ENCODE measurements at regions not wholly inside any gene's neighbourhood (a gene's known extent, or its start where the extent isn't known, plus 50 kb on each side); places are given as distances from the start of the nearest gene placed in this dataset.

- CTCF ChIA-PET, result interaction anchor here (0.7 kb wide), 1 partner anchor 133 kb away, joined by 3 read pairs; no protein-coding TSS in a partner anchor
- no peak overlapping the region for H3K4me3 ChIP-seq (ENCODE audit: low read length)
- POLR2A ChIA-PET, result no interaction called here
- H3K9me3 ChIP-seq (ENCODE audit: low read length), result no peaks in the 10 kb centered on the region
- H3K27ac Mint-ChIP-seq, result no peak overlapping the region
- no peaks in the 10 kb centered on the region for H3K36me3 ChIP-seq (ENCODE audit: insufficient read depth, low read length)
- no peak overlapping the region for H3K27ac ChIP-seq (ENCODE audit: low read depth, low read length)
- H3K27me3 ChIP-seq (ENCODE audit: insufficient read depth, low read length, poor library complexity, severe bottlenecking), result no peaks in the 10 kb centered on the region
- H3K4me1 ChIP-seq (ENCODE audit: insufficient read depth, low read length), result no peaks in the 10 kb centered on the region
- no peak for DNase-seq
- no peaks in the 10 kb centered on the region for H3K36me3 Mint-ChIP-seq
- H3K9me3 Mint-ChIP-seq, result peaks cover 6 to 14% (median 8%) of the 10 kb centered on the region in 5 donors
- H3K27me3 Mint-ChIP-seq, result peaks cover 0 to 2% of the 10 kb centered on the region in 2 donors
- no peak overlapping the region for H3K4me3 Mint-ChIP-seq
- H3K4me1 Mint-ChIP-seq, result no peaks in the 10 kb centered on the region
Measured at GRCh38 chr4:156598138-156598681, 373.4 kb downstream of the PDGFC start.

DNA sequence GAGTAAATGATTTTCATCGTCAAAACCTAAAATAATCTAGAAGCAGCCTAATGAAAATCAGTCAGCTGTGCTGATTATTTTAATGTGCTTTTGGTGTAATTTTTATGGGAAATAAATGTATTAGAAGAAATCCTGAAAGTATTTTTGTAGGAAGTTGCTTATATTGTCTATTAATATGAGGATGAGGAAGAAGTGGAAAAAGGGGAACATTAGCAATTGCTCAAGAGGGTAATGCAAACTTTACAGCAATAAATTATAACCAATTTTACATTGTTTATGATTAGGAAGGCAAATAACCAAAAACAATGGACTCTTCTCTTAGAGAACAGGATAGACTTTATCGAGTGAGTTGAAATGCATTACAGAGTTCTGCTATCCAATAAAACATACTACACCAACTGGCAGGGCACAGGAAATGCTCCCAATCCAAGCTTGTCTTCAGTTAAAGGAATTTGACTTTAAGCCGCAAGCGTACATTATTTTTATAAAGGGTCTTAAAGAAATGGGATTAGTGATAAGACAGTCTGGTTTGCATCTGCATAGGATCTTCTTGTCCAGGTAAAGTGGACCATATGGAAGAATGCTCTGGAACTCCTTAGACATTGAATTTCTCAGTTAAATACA lies 374.8 kb downstream of the PDGFC start:
- Histone ChIP-seq H3K4me3 (ENCODE audit: low read length) (no peak overlapping the region), H3K9me3 (ENCODE audit: low read length) (no peaks in the 10 kb centered on the region), H3K4me1 (ENCODE audit: insufficient read depth, low read length) (no peaks in the 10 kb centered on the region), H3K27me3 (ENCODE audit: insufficient read depth, low read length, poor library complexity, severe bottlenecking) (no peaks in the 10 kb centered on the region), H3K36me3 (ENCODE audit: insufficient read depth, low read length) (no peaks in the 10 kb centered on the region), H3K27ac (ENCODE audit: low read depth, low read length) (no peak overlapping the region)
- Mint-ChIP-seq H3K9me3 (peaks cover 6 to 19% (median 7%) of the 10 kb centered on the region in 5 donors), H3K4me1 (no peaks in the 10 kb centered on the region), H3K27ac (no peak overlapping the region), H3K27me3 (no peaks in the 10 kb centered on the region), H3K4me3 (no peak overlapping the region), H3K36me3 (no peaks in the 10 kb centered on the region)
- no peak for DNase-seq
- ChIA-PET POLR2A (no interaction called here), CTCF (no interaction called here)

GRCh38 chr4:156596026-156596425 lies 375.6 kb downstream of the PDGFC start:
- Histone ChIP-seq H3K9me3 (ENCODE audit: low read length) (no peaks in the 10 kb centered on the region), H3K36me3 (ENCODE audit: insufficient read depth, low read length) (no peaks in the 10 kb centered on the region), H3K27ac (ENCODE audit: low read depth, low read length) (no peak overlapping the region), H3K4me3 (ENCODE audit: low read length) (no peak overlapping the region), H3K27me3 (ENCODE audit: insufficient read depth, low read length, poor library complexity, severe bottlenecking) (no peaks in the 10 kb centered on the region), H3K4me1 (ENCODE audit: insufficient read depth, low read length) (no peaks in the 10 kb centered on the region)
- peaks cover 4 to 18% (median 6%) of the 10 kb centered on the region in 5 donors for H3K9me3 Mint-ChIP-seq
- no peaks in the 10 kb centered on the region for H3K36me3 Mint-ChIP-seq
- no peak overlapping the region for H3K4me3 Mint-ChIP-seq
- ChIA-PET POLR2A (no interaction called here), CTCF (no interaction called here)
- H3K27me3 Mint-ChIP-seq, result no peaks in the 10 kb centered on the region
- no peak overlapping the region for H3K27ac Mint-ChIP-seq
- DNase-seq, result no peak
- no peaks in the 10 kb centered on the region for H3K4me1 Mint-ChIP-seq

GRCh38 chr4:156595041-156595440 lies 376.6 kb downstream of the PDGFC start:
- CTCF ChIA-PET, result no interaction called here
- H3K27me3 Mint-ChIP-seq, result no peaks in the 10 kb centered on the region
- no peak for DNase-seq
- Histone ChIP-seq H3K36me3 (ENCODE audit: insufficient read depth, low read length) (no peaks in the 10 kb centered on the region), H3K27me3 (ENCODE audit: insufficient read depth, low read length, poor library complexity, severe bottlenecking) (no peaks in the 10 kb centered on the region), H3K9me3 (ENCODE audit: low read length) (no peaks in the 10 kb centered on the region), H3K27ac (ENCODE audit: low read depth, low read length) (no peak overlapping the region), H3K4me3 (ENCODE audit: low read length) (no peak overlapping the region), H3K4me1 (ENCODE audit: insufficient read depth, low read length) (no peaks in the 10 kb centered on the region)
- H3K4me3 Mint-ChIP-seq, result no peak overlapping the region
- no peak overlapping the region for H3K27ac Mint-ChIP-seq
- POLR2A ChIA-PET, result interaction anchor here (0.5 kb wide), 1 partner anchor 802 kb away, joined by 3 read pairs; no protein-coding TSS in a partner anchor
- peaks cover 2 to 14% (median 6%) of the 10 kb centered on the region in 5 donors for H3K9me3 Mint-ChIP-seq
- no peaks in the 10 kb centered on the region for H3K36me3 Mint-ChIP-seq
- H3K4me1 Mint-ChIP-seq, result no peaks in the 10 kb centered on the region

DNA sequence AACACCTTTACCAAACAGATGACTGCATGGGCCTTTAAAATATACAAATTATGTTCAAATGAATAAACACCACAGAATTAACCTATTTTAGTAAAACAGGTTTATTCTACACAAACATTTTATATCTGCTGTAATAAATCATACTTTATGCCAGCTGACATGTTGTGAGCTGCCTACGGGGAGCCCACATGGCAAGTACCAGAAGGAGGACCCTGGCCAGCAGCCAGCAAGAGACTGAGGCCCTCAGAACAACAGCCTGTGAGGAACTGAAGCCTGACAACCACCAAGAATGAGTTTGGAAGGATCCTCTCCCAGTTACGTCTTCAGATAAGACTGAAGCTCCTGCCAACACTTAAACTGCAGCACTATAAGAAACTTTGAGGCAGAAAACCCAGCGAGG lies 377.0 kb downstream of the PDGFC start:
- H3K4me1 ChIP-seq (ENCODE audit: insufficient read depth, low read length), result no peaks in the 10 kb centered on the region
- H3K27me3 Mint-ChIP-seq, result no peaks in the 10 kb centered on the region
- no peaks in the 10 kb centered on the region for H3K9me3 ChIP-seq (ENCODE audit: low read length)
- ChIA-PET POLR2A (interaction anchor here (0.5 kb wide), 1 partner anchor 802 kb away, joined by 3 read pairs; no protein-coding TSS in a partner anchor), CTCF (no interaction called here)
- H3K36me3 ChIP-seq (ENCODE audit: insufficient read depth, low read length), result no peaks in the 10 kb centered on the region
- H3K27ac Mint-ChIP-seq, result no peak overlapping the region
- peaks cover 2 to 14% (median 5%) of the 10 kb centered on the region in 5 donors for H3K9me3 Mint-ChIP-seq
- H3K27me3 ChIP-seq (ENCODE audit: insufficient read depth, low read length, poor library complexity, severe bottlenecking), result no peaks in the 10 kb centered on the region
- H3K4me1 Mint-ChIP-seq, result no peaks in the 10 kb centered on the region
- H3K36me3 Mint-ChIP-seq, result no peaks in the 10 kb centered on the region
- DNase-seq, result no peak
- no peak overlapping the region for H3K27ac ChIP-seq (ENCODE audit: low read depth, low read length)
- no peak overlapping the region for H3K4me3 Mint-ChIP-seq
- no peak overlapping the region for H3K4me3 ChIP-seq (ENCODE audit: low read length)

GRCh38 chr4:156593464-156593863 lies 378.1 kb downstream of the PDGFC start:
- Histone ChIP-seq H3K4me1 (ENCODE audit: insufficient read depth, low read length) (no peaks in the 10 kb centered on the region), H3K9me3 (ENCODE audit: low read length) (no peaks in the 10 kb centered on the region), H3K4me3 (ENCODE audit: low read length) (no peak overlapping the region), H3K36me3 (ENCODE audit: insufficient read depth, low read length) (no peaks in the 10 kb centered on the region), H3K27me3 (ENCODE audit: insufficient read depth, low read length, poor library complexity, severe bottlenecking) (no peaks in the 10 kb centered on the region), H3K27ac (ENCODE audit: low read depth, low read length) (no peak overlapping the region)
- POLR2A ChIA-PET, result no interaction called here
- no peak for DNase-seq
- CTCF ChIA-PET, result no interaction called here
- H3K27ac Mint-ChIP-seq, result no peak overlapping the region
- no peaks in the 10 kb centered on the region for H3K27me3 Mint-ChIP-seq
- no peak overlapping the region for H3K4me3 Mint-ChIP-seq
- H3K4me1 Mint-ChIP-seq, result no peaks in the 10 kb centered on the region
- H3K36me3 Mint-ChIP-seq, result no peaks in the 10 kb centered on the region
- peaks cover 0 to 19% (median 2%) of the 10 kb centered on the region in 5 donors for H3K9me3 Mint-ChIP-seq

DNA sequence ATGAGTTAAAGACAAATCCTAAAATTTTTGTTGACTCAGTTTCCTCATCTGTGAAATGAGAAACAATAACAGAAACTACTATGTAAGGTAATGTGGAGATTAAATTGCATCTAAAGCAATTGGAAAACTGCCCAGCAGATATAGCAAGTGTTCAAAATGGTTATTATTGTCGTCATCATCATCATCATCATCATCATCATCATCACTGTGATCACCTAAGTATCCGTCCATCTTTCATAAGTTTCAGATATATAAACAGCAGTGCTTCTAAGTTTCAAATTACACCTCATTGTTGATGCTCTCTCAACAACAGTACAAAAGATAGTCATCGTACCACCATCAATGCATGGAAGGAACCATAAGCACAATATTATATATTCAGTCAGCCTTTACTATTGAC lies 379.9 kb downstream of the PDGFC start:
- no peak overlapping the region for H3K27ac ChIP-seq (ENCODE audit: low read depth, low read length)
- H3K36me3 ChIP-seq (ENCODE audit: insufficient read depth, low read length), result no peaks in the 10 kb centered on the region
- Mint-ChIP-seq H3K27me3 (no peaks in the 10 kb centered on the region), H3K36me3 (no peaks in the 10 kb centered on the region), H3K4me3 (no peak overlapping the region), H3K4me1 (no peaks in the 10 kb centered on the region), H3K9me3 (peaks cover 0 to 17% (median 2%) of the 10 kb centered on the region in 5 donors), H3K27ac (no peak overlapping the region)
- no peaks in the 10 kb centered on the region for H3K27me3 ChIP-seq (ENCODE audit: insufficient read depth, low read length, poor library complexity, severe bottlenecking)
- ChIA-PET CTCF (no interaction called here), POLR2A (no interaction called here)
- H3K4me3 ChIP-seq (ENCODE audit: low read length), result no peak overlapping the region
- H3K9me3 ChIP-seq (ENCODE audit: low read length), result no peaks in the 10 kb centered on the region
- DNase-seq, result no peak
- no peaks in the 10 kb centered on the region for H3K4me1 ChIP-seq (ENCODE audit: insufficient read depth, low read length)

DNA sequence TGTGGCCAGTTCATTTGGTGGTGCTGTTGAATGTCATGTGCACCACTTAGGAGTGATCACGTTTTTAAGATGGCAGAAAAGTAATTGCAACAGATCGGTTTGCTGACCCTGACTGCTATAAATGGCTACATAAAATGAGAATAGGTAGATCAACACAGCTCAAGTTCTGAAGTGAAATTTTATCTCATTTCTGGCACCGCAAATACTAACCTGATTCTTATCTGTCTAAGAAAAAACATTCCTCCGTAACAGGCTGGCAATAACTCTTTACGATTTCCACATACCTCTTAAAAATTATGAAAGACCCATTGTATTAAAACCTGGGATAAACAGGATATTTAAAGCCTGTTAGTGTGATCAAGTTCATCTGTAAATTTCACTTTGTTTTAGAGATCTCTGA lies 387.5 kb downstream of the PDGFC start:
- Histone ChIP-seq H3K9me3 (ENCODE audit: low read length) (no peaks in the 10 kb centered on the region), H3K27me3 (ENCODE audit: insufficient read depth, low read length, poor library complexity, severe bottlenecking) (no peaks in the 10 kb centered on the region), H3K4me1 (ENCODE audit: insufficient read depth, low read length) (no peaks in the 10 kb centered on the region), H3K4me3 (ENCODE audit: low read length) (no peak overlapping the region), H3K36me3 (ENCODE audit: insufficient read depth, low read length) (no peaks in the 10 kb centered on the region), H3K27ac (ENCODE audit: low read depth, low read length) (no peak overlapping the region)
- no peak for DNase-seq
- ChIA-PET CTCF (no interaction called here), POLR2A (no interaction called here)
- peaks cover 0 to 4% (median 0%) of the 10 kb centered on the region in 5 donors for H3K9me3 Mint-ChIP-seq
- H3K4me1 Mint-ChIP-seq, result no peaks in the 10 kb centered on the region
- no peaks in the 10 kb centered on the region for H3K27me3 Mint-ChIP-seq
- H3K4me3 Mint-ChIP-seq, result no peak overlapping the region
- no peaks in the 10 kb centered on the region for H3K36me3 Mint-ChIP-seq
- no peak overlapping the region for H3K27ac Mint-ChIP-seq

All from CD8-positive, alpha-beta memory T cell (primary cell).